Dermis microvascular lymphatic vessel endothelial cell (primary cell): ENCODE measurements at regions not wholly inside any gene's neighbourhood (a gene's known extent, or its start where the extent isn't known, plus 50 kb on each side); places are given as distances from the start of the nearest gene placed in this dataset.
"Not testable (repeated sequence)": the region's sequence is repeated elsewhere in the genome, so short reads cannot be mapped to it uniquely, and the experiment has no call there.

Experiments
- DNase-seq, 2 donors: peaks; one replicate each; pipeline versions ENCODE4 v3.0.0 to v3.0.0-alpha.2; 2010; ENCODE audit warnings: low read depth in 2 of 2

DNA sequence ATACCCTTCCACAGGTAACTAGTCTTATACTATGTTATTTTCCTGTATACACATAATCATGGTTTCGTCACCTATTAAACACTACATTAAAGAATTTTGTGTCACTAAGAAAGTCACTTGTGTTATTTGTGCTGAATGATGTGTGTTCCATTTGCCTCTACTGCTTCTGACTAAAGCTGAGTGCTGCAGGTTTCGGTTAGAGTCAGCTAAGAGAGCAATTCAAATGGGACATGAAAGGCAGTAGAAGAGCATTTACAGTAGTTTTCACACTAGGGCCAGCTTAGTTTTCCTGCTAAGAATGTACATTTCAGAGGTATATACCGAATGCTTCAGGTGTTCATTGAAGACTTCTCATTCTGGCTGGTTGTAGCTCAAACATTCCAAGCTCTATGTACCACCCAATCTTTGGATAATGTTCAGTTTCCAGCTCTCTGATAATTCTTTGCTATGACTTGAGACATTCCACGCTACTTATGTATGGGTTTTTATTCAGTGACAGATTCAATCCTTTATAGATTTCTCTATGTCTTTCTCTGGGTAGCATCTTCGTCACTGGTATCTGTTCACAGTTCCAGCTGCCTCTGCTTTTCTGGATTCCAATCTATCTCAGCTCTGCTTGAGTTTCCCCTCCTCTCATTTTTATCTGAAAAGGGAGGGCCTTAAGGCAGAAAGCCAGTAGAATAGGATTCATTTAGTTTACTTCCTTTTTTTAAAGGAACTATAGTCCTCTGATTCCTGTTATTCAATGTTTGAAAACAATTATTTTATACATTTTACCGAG lies 164.4 kb downstream of the CXXC4 start:
- DNase-seq: no peak

- DNase-seq: not testable (repeated sequence)
Observed at GRCh38 chr4:104326991-104327694, 167.6 kb downstream of the CXXC4 start.

- DNase-seq: no peak
Observed at GRCh38 chr4:104302731-104303130, 192.0 kb downstream of the CXXC4 start.

DNA sequence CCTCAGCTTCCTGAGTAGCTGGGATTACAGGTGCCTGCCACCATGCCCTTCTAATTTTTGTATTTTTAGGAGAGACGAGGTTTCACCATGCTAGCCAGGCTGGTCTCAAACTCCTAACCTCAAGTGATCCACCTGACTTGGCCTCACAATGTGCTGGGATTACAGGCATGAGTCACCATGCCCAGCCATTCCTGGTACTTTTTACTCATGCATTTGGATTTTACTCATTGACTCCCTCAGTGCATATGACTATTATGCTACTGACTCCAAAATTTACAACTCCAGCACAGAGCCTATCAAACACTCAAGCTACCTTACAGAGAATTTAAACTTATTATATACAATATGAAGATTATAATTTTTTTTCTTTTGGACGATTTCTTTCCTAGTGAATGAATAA lies 199.9 kb downstream of the CXXC4 start:
- no peak for DNase-seq

DNA sequence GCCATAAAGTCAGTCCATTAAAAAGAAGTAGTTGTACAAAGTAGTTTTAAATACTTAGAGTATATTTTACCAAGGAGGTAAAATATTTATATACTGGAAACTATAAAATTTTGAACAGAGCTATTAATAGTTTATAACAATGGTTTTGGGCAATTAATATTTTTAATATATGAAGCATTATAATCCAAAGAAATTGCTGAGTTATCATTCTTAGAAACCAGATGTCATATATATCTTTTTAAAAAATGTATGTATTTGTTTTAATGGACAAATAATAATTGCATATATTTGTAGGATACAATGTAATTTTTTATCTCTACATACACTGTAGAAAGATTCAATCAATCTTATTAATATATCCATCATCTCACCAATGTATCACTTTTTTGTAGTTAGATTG lies 207.8 kb downstream of the CXXC4 start:
- no peak for DNase-seq

DNA sequence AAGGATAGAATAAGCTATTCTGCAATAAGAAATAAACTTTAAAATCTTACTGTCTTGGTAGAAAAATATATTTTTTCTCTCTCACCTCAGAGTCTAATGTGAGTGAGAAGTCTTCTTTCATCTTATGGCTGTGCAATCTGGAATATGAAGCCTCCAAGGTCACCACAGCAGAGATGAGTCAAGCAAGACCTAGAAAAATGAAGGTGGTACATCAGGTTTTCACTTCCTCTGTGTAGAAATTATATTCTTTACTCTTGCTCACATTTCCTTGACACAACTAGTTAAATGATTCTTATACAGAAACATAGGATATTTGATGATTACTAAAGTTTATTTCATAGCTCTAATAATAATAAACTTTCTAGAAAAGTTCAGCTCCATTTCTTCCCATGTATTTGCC lies 211.4 kb downstream of the CXXC4 start:
- no peak for DNase-seq

- DNase-seq: no peak
Observed at GRCh38 chr4:104279744-104280143, 214.9 kb downstream of the CXXC4 start.

- no peak for DNase-seq
Observed at GRCh38 chr4:104272966-104273365, 221.7 kb downstream of the CXXC4 start.

GRCh38 chr4:104269603-104270002 lies 225.1 kb downstream of the CXXC4 start:
- not testable (repeated sequence) for DNase-seq

DNA sequence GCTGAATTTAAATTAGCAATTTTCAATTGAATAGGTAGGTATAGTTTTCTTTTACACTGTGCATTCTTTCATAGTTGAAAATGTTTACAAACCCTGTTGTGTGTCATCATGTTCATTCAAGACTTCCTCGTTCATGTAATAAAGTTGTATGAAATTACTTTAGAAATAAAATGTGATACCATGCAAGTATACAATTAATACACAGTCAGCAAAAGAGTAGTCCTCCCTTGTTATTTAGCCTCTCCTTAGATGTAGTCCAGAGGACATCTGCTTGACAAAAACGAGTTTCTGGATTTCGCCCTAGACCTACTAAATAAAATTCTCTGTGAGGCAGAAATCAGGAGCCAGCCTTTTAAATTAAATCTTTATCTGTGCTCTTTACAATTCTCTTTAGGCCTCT lies 231.6 kb downstream of the CXXC4 start:
- DNase-seq: no peak

DNA sequence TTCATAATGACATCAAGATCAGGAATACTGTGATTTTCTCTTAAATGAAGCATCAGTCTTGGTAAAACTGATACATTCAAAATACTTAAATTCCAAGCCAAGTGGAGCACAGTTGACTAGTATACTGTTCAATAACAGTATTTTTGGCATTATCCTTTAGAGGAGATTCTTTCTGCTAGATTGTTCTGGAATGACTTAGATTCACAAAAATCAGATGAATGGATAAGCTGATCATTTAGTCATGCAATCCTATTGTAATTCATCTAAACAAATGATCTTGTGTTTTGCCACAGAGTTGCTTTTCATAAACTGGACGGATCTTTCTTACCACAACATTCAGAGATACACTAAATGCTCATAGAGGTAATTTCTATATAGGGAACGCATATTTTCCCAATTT lies 232.0 kb downstream of the CXXC4 start:
- no peak for DNase-seq

- DNase-seq: no peak
Observed at GRCh38 chr4:104248726-104249125, 246.0 kb downstream of the CXXC4 start.

DNA sequence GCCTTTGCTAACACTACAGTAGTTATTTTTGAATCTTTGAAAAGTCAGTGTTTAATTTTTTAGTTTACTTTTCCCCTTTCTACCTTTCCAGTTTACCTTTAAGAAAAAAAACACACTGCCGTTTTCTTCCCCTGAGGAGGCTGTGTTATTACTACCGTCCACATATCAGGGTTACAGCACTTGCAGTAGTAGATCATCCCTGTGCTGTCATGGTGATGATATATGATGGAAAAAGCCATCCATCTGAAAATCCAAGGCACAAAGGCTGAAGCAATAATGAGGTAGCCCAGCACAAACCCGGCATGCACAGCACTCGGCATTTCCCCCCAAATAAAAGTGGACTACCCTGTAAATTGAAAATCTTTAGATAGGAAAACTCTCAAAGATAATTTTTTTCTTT lies 258.7 kb downstream of the CXXC4 start:
- DNase-seq: no peak

DNA sequence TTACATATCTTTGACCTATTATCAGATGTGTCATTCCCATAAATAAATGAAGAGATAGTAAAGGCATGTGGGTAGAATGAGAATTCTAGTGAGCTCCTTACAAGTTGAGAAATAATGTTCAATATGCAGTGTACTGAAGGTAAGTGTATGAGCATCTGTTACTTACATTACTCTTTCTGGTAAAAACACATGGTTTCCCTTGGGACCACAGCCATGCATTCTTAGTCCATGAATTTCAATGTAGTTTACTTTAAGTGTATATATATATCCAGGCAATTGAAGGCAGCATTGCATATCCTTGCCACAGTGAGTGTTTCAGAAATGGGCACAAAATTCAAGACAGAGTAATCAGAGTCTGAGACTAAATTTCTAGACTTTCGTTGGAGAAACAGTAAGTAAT lies 277.2 kb downstream of the CXXC4 start:
- no peak for DNase-seq

GRCh38 chr4:104211657-104212056 lies 283.0 kb downstream of the CXXC4 start:
- DNase-seq: no peak

DNA sequence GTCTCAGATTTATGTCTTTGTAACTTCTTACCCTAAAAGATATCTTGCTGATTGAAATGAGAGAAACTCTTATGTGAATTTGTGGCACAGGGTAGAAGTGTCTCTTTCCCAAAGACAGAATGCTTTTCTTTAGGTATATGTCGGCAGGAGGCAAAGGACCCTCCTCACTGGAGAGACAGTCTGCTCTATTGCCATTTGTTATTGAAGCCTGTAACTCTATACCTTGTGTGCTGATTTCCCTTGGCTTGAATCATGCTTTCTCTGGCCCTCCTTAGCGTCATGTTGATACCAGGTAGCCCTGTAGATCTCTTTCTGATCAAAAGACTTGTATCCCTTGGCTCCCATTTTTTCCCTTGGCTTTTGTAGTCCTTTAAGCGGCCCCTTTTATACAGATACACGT lies 284.3 kb downstream of the CXXC4 start:
- DNase-seq: no peak

GRCh38 chr4:104206784-104207183 lies 287.9 kb downstream of the CXXC4 start:
- DNase-seq: no peak

DNA sequence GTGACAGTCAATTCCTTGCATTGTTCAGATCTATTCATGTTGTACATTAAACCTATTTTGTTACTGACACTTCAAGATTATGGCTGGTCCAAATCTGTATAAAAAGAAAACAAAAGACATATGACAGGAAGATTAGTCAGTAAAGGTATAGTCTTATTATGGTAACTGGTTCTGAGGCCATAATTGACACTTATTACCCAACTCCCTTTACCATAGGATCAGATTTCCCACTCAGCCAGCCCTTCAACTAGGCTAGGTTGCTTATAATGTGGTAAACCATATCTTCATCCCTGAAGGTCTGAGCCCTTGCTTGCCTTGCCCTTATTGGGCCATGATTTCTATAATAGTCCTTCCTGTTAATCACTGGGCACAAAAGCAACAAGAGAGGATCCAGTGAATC lies 289.6 kb downstream of the CXXC4 start:
- no peak for DNase-seq

DNA sequence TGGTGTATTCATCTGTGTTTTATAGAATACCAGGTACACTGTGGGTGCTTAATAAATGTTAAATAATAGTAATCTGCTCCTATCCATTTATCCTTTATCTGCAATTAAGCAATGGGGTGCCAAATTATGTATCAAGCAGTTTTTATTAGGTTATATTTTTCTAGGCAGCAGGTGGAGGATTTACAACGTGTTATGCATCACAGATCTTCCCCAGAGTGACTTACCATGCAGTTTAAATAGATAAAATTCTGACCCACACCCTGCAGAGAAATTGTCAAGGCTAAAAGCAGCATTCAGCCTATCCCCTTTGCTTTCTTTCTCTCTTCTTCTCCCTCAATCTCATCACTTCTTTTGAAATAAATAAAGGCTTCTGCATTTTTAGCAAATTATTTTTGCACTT lies 306.4 kb downstream of the CXXC4 start:
- no peak for DNase-seq

DNA sequence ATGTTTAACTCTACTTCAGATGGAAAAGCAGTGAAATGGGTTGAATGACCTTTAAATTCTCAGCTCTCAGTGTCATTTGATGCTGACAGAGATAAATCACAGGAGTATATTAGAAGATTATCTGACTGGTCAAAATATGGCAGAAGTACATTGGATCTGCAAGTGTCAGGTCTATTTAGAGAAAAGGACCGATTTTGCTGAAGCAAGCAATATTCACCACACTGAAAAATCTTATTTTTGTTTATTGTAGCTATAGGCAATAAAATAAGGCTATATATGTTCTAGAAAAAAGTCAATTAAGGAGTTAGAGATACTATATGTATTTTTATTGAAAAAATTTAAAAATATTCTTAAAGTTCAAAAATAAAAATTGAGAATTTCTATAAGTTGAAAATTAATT lies 325.3 kb downstream of the CXXC4 start:
- DNase-seq: no peak

GRCh38 chr4:104166749-104167148 lies 327.9 kb downstream of the CXXC4 start:
- no peak for DNase-seq

- no peak for DNase-seq
Observed at GRCh38 chr4:104163820-104164219, 330.9 kb downstream of the CXXC4 start.

GRCh38 chr4:104146048-104146447 lies 348.6 kb downstream of the CXXC4 start:
- DNase-seq: no peak
